GM12891 (cell line): ENCODE measurements at regions not wholly inside any gene's neighbourhood (a gene's known extent, or its start where the extent isn't known, plus 50 kb on each side); places are given as distances from the start of the nearest gene placed in this dataset.

Source experiments
- DNase-seq: peaks from one replicate; pipeline ENCODE4 v3.0.0; 2011; ENCODE audit warnings: low spot score; ENCODE audit not compliant: insufficient read length
- FAIRE-seq: peaks from 2 replicates; lab custom pipeline; 2011; peaks lifted over from hg19 to GRCh38; lab: Jason Lieb, UNC
- PAX5 ChIP-seq: IDR thresholded peaks from 2 replicates; pipeline ENCODE4 v1.6.1; 2011; ENCODE audit warnings: low read length, moderate library complexity, mild to moderate bottlenecking; ENCODE audit not compliant: insufficient read depth, severe bottlenecking
- POLR2A ChIP-seq: IDR thresholded peaks from 2 replicates; pipeline ENCODE4 v1.6.1; 2011; ENCODE audit warnings: low read depth, low read length, control low read depth
- POLR2AphosphoS5 ChIP-seq: IDR thresholded peaks from 2 replicates; pipeline ENCODE4 v1.6.1; 2011; ENCODE audit warnings: low read depth, low read length, control low read depth
- POU2F2 ChIP-seq: IDR thresholded peaks from 2 replicates; pipeline ENCODE4 v1.6.1; 2011; ENCODE audit warnings: low read depth, mild to moderate bottlenecking, control low read depth, low read length, moderate library complexity
- SPI1 ChIP-seq: IDR thresholded peaks from 2 replicates; pipeline ENCODE4 v1.6.1; 2011; ENCODE audit warnings: low read depth, low read length, control low read depth
- TAF1 ChIP-seq: IDR thresholded peaks from 2 replicates; pipeline ENCODE4 v1.6.1; 2011; ENCODE audit warnings: low read depth, low read length, control low read depth

DNA sequence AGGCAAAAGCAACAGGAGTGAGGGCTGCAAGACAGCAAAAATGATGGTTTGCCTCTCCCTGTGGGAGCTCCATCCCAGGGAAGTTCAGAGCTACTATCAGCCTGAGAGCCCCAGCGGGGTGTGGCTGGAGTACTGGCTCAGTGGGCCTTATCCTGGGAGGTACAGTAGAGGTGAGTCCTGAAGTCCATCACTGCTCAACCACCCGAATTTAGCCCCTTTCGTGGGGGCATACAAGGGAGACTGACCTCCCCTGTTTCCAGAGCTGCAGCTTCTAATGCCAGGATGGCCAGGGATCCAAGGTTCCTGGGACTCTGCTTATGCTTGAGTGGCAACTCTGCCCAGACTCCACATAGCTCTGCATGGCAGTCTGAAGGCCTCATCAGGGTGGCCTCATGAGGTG lies 617.8 kb downstream of the MMUT start:
- no peak for DNase-seq
- no peak for FAIRE-seq
- TF ChIP-seq SPI1 (no peak), POU2F2 (no peak), TAF1 (no peak)

DNA sequence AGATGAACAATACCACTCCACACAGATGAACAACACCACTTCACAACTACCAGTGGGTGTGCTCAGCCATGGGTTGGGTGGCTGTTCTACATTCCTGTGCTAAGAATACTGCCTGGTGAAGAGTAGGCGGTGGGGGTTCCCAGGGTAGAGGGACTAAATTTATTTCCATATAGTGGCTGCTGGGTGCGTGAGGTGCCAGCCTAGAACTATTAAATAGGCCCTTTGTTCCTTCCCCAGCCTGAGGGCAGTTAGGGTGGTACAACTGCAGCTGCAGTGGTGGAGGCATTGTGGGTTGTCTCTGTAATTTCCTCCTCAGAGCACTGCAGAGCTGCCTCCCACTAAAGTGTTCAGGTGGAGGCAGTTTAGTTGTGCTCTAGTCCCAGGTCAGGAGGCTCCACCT lies 618.4 kb downstream of the MMUT start:
- TF ChIP-seq PAX5 (no peak), POLR2AphosphoS5 (no peak), POU2F2 (no peak), SPI1 (no peak), TAF1 (no peak), POLR2A (no peak)
- FAIRE-seq (no peak), DNase-seq (no peak)

GRCh38 chr6:48840896-48841295 lies 622.2 kb downstream of the MMUT start:
- FAIRE-seq (no peak), DNase-seq (no peak)
- TF ChIP-seq POU2F2 (no peak), POLR2AphosphoS5 (no peak), TAF1 (no peak)

DNA sequence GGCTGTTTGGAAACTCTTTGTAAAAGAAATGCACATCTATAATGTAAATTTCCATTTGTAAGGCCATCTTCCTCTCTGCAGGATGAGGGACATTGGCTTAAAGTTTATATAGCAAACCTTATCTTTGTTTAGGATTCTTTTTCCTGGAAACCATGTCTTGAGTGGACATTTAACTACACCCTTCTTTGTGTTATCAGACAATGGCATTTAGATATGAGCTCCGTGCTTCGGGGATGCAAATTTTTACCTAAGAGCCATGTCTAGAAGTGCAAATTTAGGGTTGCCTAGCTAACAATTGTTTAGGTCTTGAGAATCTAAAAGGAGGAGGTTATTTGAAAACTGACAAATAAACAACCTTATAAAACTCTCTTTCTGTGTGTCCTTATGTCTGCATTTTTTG lies 623.8 kb downstream of the MMUT start:
- no peak for TF ChIP-seq POLR2A
- no peak for DNase-seq
- FAIRE-seq: no peak

DNA sequence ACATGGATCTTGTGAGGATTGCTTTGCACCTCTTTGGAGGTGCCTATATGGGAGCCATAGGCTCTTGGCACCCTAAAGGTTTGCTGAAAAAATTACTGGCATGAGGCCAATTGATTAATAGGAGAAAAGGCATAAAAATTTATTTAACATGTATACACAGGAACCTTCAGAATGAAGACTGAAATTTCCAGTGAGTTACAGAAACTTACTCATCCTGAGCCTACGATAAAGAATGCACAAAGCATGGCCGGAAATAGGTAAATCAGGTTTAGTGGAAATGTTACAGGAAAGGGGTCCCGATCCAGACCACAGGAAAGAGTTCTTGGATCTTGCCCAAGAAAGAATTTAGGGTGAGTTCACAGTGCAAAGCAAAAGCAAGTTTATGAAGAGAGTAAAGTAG lies 625.3 kb downstream of the MMUT start:
- TF ChIP-seq SPI1 (no peak), POLR2A (no peak), POU2F2 (no peak), PAX5 (no peak), TAF1 (no peak), POLR2AphosphoS5 (no peak)
- DNase-seq (no peak), FAIRE-seq (no peak)

DNA sequence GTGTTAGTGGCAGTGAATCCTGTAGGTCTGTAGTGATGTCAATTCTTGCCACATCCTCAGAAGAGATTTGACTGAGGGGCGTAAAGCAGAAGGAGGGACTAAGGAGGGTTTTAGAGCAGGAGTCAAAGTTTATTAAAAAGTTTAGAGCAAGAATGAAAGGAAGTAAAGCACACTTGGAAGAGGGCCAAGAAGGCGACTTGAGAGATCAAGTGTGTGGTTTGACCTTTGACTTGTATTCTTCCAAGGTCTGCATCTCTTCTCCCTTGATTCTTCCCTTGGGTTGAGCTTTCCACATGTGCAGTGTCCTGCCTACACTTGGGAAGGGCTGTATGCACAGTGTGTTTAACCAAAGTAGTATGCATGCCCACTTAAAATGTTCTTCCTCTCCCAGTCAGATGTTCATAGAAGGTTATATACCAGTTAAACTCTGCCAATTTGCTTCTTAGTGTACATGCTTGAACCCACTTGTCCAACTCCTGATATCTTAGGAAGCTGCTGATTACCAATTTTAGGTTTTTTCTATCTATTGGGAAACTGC lies 627.6 kb downstream of the MMUT start:
- DNase-seq (no peak), FAIRE-seq (no peak)

DNA sequence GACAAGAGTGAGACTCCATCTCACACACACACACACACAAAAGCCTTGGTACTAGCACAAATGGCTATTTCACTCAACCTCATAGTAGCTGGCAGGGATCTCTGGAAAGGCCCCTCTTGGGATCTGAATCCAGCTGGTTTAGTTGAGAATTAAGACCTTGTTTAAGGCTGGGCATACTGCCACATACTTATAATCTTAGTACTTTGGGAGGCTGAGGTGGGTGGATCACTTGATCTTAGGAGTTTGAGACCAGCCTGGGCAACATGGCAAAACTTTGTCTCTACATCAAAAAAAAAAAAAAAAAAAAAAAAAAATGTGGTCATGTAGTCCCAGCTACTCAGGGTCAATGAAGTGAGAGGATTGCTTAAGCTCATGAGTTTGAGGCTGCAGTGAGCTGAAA lies 628.3 kb downstream of the MMUT start:
- no peak for FAIRE-seq
- no peak for TF ChIP-seq PAX5
- TF ChIP-seq POLR2AphosphoS5: no peak
- TF ChIP-seq SPI1: no peak
- TF ChIP-seq POU2F2: no peak
- TF ChIP-seq TAF1: no peak
- TF ChIP-seq POLR2A: no peak
- DNase-seq: no peak

More for the DNA sequence above, 627.6 kb downstream of the MMUT start:
- TF ChIP-seq PAX5 (no peak), POU2F2 (no peak), POLR2A (no peak), TAF1 (no peak), POLR2AphosphoS5 (no peak), SPI1 (no peak)

GRCh38 chr6:48833916-48834315 lies 629.1 kb downstream of the MMUT start:
- TF ChIP-seq POU2F2 (no peak), SPI1 (no peak), TAF1 (no peak), POLR2AphosphoS5 (no peak), POLR2A (no peak), PAX5 (no peak)
- DNase-seq: no peak
- no peak for FAIRE-seq

- FAIRE-seq (no peak), DNase-seq (no peak)
- TF ChIP-seq POLR2AphosphoS5 (no peak), POLR2A (no peak), PAX5 (no peak), TAF1 (no peak), POU2F2 (no peak), SPI1 (no peak)
These were observed 636.0 kb downstream of the MMUT start for GRCh38 chr6:48826901-48827701.

GRCh38 chr6:48826152-48826515 lies 636.9 kb downstream of the MMUT start:
- FAIRE-seq: no peak
- no peak for DNase-seq
- TF ChIP-seq TAF1 (no peak), POLR2A (no peak), SPI1 (no peak), POLR2AphosphoS5 (no peak), POU2F2 (no peak), PAX5 (no peak)

DNA sequence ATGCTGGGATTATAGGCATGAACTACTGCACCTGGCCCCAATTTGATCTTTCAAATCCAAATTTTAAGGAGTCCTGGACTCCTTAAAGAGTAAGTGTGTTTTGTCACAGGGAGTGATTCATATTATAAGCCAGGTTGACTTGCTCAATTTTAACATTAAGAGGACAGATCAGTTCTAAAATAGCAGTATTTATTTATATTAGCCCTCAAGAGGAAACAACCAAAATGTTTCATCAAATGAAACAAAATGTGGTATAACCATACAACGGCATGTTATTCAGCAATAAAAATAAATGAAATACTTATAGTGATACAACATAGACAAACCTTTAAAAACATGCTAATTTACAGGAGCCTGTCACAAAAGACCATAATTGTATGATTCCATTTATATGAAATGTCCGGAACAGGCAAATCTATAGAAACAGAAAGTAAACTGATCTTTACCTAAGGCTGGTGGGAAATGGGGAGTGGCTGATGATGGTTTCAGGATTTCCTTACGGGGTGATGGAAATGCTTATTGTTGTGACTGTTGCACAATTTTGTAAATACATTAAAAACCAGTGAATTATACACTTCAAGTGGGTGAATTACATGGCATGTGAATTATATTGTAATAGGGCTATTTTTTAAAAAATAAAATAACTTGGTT lies 637.4 kb downstream of the MMUT start:
- no peak for TF ChIP-seq PAX5
- TF ChIP-seq POLR2AphosphoS5: no peak
- DNase-seq (no peak), FAIRE-seq (no peak)
